ENCODE measurements at regions not wholly inside any gene's neighbourhood (a gene's known extent, or its start where the extent isn't known, plus 50 kb on each side); places are given as distances from the start of the nearest gene placed in this dataset.

DNA sequence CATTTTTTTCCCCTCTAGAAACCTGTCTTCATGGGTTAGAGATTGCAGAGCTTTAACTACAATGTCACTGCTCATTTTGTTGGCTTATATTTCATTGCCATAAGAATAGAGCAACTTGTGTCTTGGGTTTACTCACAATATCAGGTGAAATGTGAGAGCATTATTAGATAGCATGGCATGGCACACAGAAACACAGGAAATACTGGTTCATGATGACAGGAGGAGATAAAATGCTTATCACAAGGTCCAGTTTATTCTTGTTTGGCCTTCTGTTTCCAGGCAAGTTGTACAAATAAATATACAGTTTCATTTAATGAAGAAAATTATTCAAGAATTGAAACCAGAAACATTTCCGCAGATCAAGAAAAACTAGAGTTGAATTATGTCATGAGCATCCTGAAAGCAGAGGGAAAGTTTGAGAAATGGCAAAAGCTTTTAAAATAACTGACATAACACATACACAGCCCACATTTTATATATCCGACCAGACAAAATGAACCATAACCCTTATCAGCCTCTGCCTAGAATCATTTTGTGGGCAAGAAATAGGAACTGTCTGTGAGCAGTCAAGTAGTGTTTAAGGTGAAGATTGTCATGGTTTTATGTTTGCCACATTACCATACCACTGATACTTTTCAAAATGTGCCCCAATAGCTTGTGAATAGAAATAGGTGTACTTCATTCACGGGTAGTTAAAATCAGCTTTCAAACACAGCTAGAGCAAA is 297.9 kb upstream of the ARGLU1 start:
- ChIA-PET CTCF (no interaction called here), POLR2A (no interaction called here)
- Mint-ChIP-seq H3K4me1 (no peaks in the 10 kb centered on the region), H3K27me3 (peaks cover 3% of the 10 kb centered on the region), H3K9me3 (no peaks in the 10 kb centered on the region), H3K27ac (no peak overlapping the region), H3K4me3 (no peak overlapping the region), H3K36me3 (ENCODE audit: low read depth) (no peaks in the 10 kb centered on the region)
- DNase-seq, result no peak

- no peak for DNase-seq
- ChIA-PET POLR2A (no interaction called here), CTCF (no interaction called here)
- Mint-ChIP-seq H3K4me3 (no peak overlapping the region), H3K4me1 (no peaks in the 10 kb centered on the region), H3K36me3 (ENCODE audit: low read depth) (no peaks in the 10 kb centered on the region), H3K27ac (no peak overlapping the region), H3K9me3 (no peaks in the 10 kb centered on the region), H3K27me3 (no peaks in the 10 kb centered on the region)
Measured at GRCh38 chr13:106859533-106859904, 291.6 kb upstream of the ARGLU1 start.

GRCh38 chr13:106858903-106859532 is 291.1 kb upstream of the ARGLU1 start:
- Mint-ChIP-seq H3K27me3 (no peaks in the 10 kb centered on the region), H3K4me3 (no peak overlapping the region), H3K9me3 (no peaks in the 10 kb centered on the region), H3K36me3 (ENCODE audit: low read depth) (no peaks in the 10 kb centered on the region), H3K4me1 (no peaks in the 10 kb centered on the region), H3K27ac (no peak overlapping the region)
- POLR2A ChIA-PET, result no interaction called here
- CTCF ChIA-PET, result no interaction called here
- DNase-seq, result no peak

- no peak overlapping the region for H3K27ac Mint-ChIP-seq
- DNase-seq, result no peak
- no peak overlapping the region for H3K4me3 Mint-ChIP-seq
- no peaks in the 10 kb centered on the region for H3K27me3 Mint-ChIP-seq
- no peaks in the 10 kb centered on the region for H3K4me1 Mint-ChIP-seq
- POLR2A ChIA-PET, result no interaction called here
- H3K9me3 Mint-ChIP-seq, result no peaks in the 10 kb centered on the region
- CTCF ChIA-PET, result no interaction called here
- no peaks in the 10 kb centered on the region for H3K36me3 Mint-ChIP-seq (ENCODE audit: low read depth)
Measured at GRCh38 chr13:106852436-106852835, 284.5 kb upstream of the ARGLU1 start.

DNA sequence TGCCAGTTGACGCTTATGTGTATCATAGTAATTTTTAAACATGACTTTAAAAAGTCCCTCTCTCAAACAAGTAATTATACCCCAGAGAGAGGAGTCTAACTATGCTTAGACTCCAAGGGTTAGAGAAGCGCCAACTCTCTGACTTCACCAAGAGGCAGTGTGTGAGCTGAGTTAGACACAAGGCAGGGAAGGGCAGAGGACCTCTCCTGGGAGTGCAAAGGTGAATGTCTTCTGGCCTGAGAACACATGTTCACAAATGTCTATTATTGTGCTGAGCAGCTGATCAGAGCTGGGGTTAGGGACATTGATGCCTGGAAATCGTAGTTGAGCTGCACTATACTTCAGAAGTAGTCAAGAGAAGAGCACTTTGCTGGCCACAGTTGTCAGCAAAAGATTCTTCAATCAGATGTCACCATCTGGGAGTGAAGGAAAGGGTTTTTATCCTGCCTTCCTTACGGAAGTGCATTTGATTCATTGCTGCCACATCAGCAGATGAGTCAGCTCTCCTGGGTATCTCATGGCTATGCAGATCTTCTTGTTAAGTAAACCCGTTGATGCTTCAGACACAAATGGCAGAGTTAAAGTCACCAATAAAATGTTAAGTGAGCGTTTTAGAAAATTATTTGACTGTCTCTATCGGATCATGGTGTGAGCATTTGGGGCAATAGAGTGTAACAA is 283.2 kb upstream of the ARGLU1 start:
- no peak overlapping the region for H3K4me3 Mint-ChIP-seq
- no peaks in the 10 kb centered on the region for H3K27me3 Mint-ChIP-seq
- no peak for DNase-seq
- ChIA-PET CTCF (no interaction called here), POLR2A (no interaction called here)
- no peaks in the 10 kb centered on the region for H3K4me1 Mint-ChIP-seq
- H3K27ac Mint-ChIP-seq, result no peak overlapping the region
- H3K36me3 Mint-ChIP-seq (ENCODE audit: low read depth), result no peaks in the 10 kb centered on the region
- no peaks in the 10 kb centered on the region for H3K9me3 Mint-ChIP-seq

GRCh38 chr13:106846571-106847448 is 278.9 kb upstream of the ARGLU1 start:
- CTCF ChIA-PET, result no interaction called here
- Mint-ChIP-seq H3K4me3 (no peak overlapping the region), H3K36me3 (ENCODE audit: low read depth) (no peaks in the 10 kb centered on the region)

DNA sequence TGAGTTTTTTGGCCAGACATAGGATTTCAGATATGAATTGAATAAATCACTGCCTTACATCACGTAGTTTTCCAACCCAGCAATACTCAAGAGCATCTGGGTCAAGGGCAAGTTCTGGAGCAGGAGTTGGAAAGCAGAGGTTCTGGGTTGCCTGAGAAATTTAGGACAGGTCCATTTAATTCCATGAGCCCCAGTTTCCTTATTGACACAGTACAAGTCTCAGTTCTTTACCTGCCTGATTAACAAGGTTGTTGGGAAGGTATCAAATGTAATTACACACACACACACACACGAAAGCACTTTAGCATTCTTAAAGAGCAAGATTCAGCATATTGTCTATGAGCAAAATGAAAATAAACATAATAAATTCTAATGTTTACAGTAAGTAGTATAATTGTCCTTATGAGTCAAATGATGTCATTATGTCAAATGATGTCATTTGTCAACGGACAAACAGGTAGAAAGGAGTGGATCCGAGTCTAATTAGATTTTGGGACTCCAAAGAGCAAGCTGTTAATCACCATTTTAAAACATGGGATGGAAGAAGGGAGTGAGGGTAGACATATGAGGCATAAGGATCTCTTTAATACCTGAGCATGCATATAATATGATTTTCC is 268.4 kb upstream of the ARGLU1 start:
- Mint-ChIP-seq H3K4me1 (no peaks in the 10 kb centered on the region), H3K27ac (no peak overlapping the region), H3K4me3 (no peak overlapping the region), H3K9me3 (no peaks in the 10 kb centered on the region), H3K36me3 (ENCODE audit: low read depth) (no peaks in the 10 kb centered on the region), H3K27me3 (no peaks in the 10 kb centered on the region)
- DNase-seq, result no peak
- CTCF ChIA-PET, result no interaction called here
- POLR2A ChIA-PET, result no interaction called here

More at GRCh38 chr13:106846571-106847448, 278.9 kb upstream of the ARGLU1 start:
- no peak for DNase-seq
- Mint-ChIP-seq H3K4me1 (no peaks in the 10 kb centered on the region), H3K9me3 (no peaks in the 10 kb centered on the region), H3K27me3 (no peaks in the 10 kb centered on the region), H3K27ac (no peak overlapping the region)
- POLR2A ChIA-PET, result no interaction called here

DNA sequence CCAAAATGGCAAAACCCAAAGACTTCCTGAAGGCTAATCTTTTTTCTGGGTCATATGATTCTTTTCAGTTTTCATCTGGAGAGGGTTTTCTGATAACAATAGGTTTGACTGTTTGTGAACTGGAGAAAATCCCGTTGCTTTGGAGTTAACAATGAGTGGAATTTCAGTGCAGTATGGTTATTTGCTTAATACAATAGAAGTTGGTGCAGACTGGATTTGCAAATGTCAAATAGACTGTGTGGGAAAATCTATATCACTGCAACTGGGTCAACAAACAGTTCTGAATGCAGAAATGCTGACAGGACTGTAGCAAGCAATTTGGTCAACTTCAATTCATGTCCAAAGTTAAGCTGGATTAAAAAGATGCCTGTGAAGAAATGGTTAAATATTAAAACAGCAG is 267.5 kb upstream of the ARGLU1 start:
- H3K36me3 Mint-ChIP-seq (ENCODE audit: low read depth), result no peaks in the 10 kb centered on the region
- H3K4me1 Mint-ChIP-seq, result no peaks in the 10 kb centered on the region
- ChIA-PET POLR2A (no interaction called here), CTCF (no interaction called here)
- H3K4me3 Mint-ChIP-seq, result no peak overlapping the region
- no peaks in the 10 kb centered on the region for H3K27me3 Mint-ChIP-seq
- H3K9me3 Mint-ChIP-seq, result no peaks in the 10 kb centered on the region
- DNase-seq, result no peak
- H3K27ac Mint-ChIP-seq, result no peak overlapping the region

- H3K4me3 Mint-ChIP-seq, result no peak overlapping the region
- no peaks in the 10 kb centered on the region for H3K4me1 Mint-ChIP-seq
- ChIA-PET CTCF (no interaction called here), POLR2A (no interaction called here)
- DNase-seq, result no peak
- peaks cover 4% of the 10 kb centered on the region for H3K9me3 Mint-ChIP-seq
- H3K36me3 Mint-ChIP-seq (ENCODE audit: low read depth), result no peaks in the 10 kb centered on the region
- no peak overlapping the region for H3K27ac Mint-ChIP-seq
- H3K27me3 Mint-ChIP-seq, result no peaks in the 10 kb centered on the region
Measured at GRCh38 chr13:106821979-106822378, 254.0 kb upstream of the ARGLU1 start.

DNA sequence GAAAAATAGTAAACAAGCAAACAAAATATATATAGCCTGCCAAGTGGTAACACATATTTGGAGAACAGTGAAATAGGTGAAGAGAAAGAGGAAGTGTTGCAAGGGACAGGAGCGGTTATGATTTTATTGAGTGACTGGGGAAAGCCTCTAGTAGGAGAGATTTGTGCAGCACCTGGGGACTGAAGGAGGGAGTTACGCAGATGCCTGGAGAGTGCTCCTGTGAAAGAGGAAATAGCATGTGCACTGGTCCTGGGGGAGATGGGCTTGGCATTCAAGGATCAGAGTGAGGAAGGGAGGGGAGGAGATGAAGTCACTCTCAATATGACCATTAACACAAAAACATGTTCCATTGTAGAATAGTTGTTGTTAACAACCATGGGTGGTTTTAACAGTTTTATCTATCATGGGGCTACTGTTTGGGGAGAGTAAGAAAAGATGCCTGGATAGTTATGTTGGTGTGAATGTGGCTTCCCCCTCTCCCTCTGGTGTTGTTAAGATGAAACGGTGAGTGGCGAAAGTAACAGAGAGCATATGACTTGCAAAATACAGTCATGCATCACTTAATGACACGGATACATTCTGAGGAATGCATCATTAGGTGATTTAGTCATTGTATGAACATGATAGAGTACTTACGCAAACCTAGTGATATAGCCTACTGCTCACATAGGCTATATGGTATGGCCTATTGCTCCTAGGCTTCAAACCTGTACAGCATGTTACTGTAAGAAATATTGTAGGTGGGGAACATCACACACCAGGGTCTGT is 251.7 kb upstream of the ARGLU1 start:
- Mint-ChIP-seq H3K27ac (no peak overlapping the region), H3K9me3 (peaks cover 3% of the 10 kb centered on the region)

GRCh38 chr13:106818971-106819370 is 251.0 kb upstream of the ARGLU1 start:
- CTCF ChIA-PET, result no interaction called here
- no peaks in the 10 kb centered on the region for H3K9me3 Mint-ChIP-seq
- POLR2A ChIA-PET, result no interaction called here
- no peaks in the 10 kb centered on the region for H3K4me1 Mint-ChIP-seq
- no peak overlapping the region for H3K4me3 Mint-ChIP-seq
- H3K36me3 Mint-ChIP-seq (ENCODE audit: low read depth), result no peaks in the 10 kb centered on the region
- no peaks in the 10 kb centered on the region for H3K27me3 Mint-ChIP-seq
- no peak for DNase-seq
- H3K27ac Mint-ChIP-seq, result no peak overlapping the region

More for the DNA sequence above, 251.7 kb upstream of the ARGLU1 start:
- H3K4me1 Mint-ChIP-seq, result no peaks in the 10 kb centered on the region
- CTCF ChIA-PET, result no interaction called here
- POLR2A ChIA-PET, result no interaction called here
- H3K4me3 Mint-ChIP-seq, result no peak overlapping the region
- no peaks in the 10 kb centered on the region for H3K36me3 Mint-ChIP-seq (ENCODE audit: low read depth)
- no peaks in the 10 kb centered on the region for H3K27me3 Mint-ChIP-seq
- DNase-seq, result no peak

DNA sequence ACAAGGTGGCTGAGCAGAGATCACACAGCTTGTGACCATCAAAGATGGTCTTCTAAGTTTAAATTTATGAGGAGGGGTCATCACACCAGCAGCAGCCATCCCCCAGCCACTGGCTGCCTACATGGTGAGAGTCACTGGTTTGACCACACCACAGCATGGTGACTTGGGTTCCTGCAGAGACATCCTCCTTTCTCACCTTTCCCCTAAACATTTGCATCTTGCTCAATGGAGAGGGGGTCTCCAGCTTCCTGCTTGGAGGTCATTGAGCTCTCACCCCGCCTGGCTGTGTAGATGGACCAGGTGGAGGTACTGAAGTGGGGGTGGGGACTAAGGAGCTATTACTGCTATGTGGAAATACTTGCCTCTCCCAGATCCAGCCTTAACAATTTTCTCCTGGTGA is 247.6 kb upstream of the ARGLU1 start:
- H3K4me1 Mint-ChIP-seq, result no peaks in the 10 kb centered on the region
- CTCF ChIA-PET, result no interaction called here
- no peaks in the 10 kb centered on the region for H3K9me3 Mint-ChIP-seq
- H3K36me3 Mint-ChIP-seq (ENCODE audit: low read depth), result no peaks in the 10 kb centered on the region
- DNase-seq, result no peak
- POLR2A ChIA-PET, result no interaction called here
- no peak overlapping the region for H3K4me3 Mint-ChIP-seq
- no peaks in the 10 kb centered on the region for H3K27me3 Mint-ChIP-seq
- no peak overlapping the region for H3K27ac Mint-ChIP-seq
